K562 (cell line): ENCODE measurements at regions not wholly inside any gene's neighbourhood (a gene's known extent, or its start where the extent isn't known, plus 50 kb on each side); places are given as distances from the start of the nearest gene placed in this dataset.

Experiments used
- CHD7 ChIP-seq: fragments of 200-600 bp; sonication (generic); IDR thresholded peaks from one replicate; pipeline ENCODE4 v1.6.1; 2012; ENCODE audit warnings: mild to moderate bottlenecking, low read depth, low read length, inconsistent platforms
- HNRNPLL ChIP-seq: fragments of 200-400 bp; formaldehyde crosslinking; IDR thresholded peaks from 2 replicates; pipeline ENCODE4 v1.6.1; 2017; ENCODE audit warnings: low read length, low read depth, mild to moderate bottlenecking; ENCODE audit not compliant: poor library complexity, severe bottlenecking
- SP1 ChIP-seq: sonication (generic); formaldehyde crosslinking; IDR thresholded peaks from 2 replicates; pipeline ENCODE4 v1.8.1; 2022; ENCODE audit warnings: mild to moderate bottlenecking, missing genetic modification reagents
- SRSF3 ChIP-seq: fragments of 200-400 bp; formaldehyde crosslinking; IDR thresholded peaks from 2 replicates; pipeline ENCODE4 v1.6.1; 2016; ENCODE audit warnings: mild to moderate bottlenecking, low read length, moderate library complexity; ENCODE audit not compliant: insufficient read depth
- ZNF75A ChIP-seq: fragments of 450-650 bp; formaldehyde crosslinking; IDR thresholded peaks from 2 replicates; pipeline ENCODE4 v1.4.0; 2020; ENCODE audit warnings: mild to moderate bottlenecking

GRCh38 chr14:86481104-86481503 lies 951.2 kb downstream of the FLRT2 start (continued):
- TF ChIP-seq CHD7 (no peak), HNRNPLL (no peak), ZNF75A (CRISPR knock-in tag) (no peak), SP1 (CRISPR knock-in tag) (no peak), SRSF3 (no peak)
